NK-92 (cell line): ENCODE measurements at regions not wholly inside any gene's neighbourhood (a gene's known extent, or its start where the extent isn't known, plus 50 kb on each side); places are given as distances from the start of the nearest gene placed in this dataset.

Experiments
- DNase-seq: peaks from one replicate; lab custom pipeline; 2025; ENCODE audit not compliant: unreplicated experiment; lab: John Stamatoyannopoulos, UW

- no peak for DNase-seq
Measured at GRCh38 chr3:118267588-118267987, 767.1 kb downstream of the IGSF11 start.

- no peak for DNase-seq
Measured at GRCh38 chr3:118269537-118270125, 765.0 kb downstream of the IGSF11 start.

GRCh38 chr3:118272991-118273390 is 761.7 kb downstream of the IGSF11 start:
- DNase-seq: no peak

GRCh38 chr3:118277814-118278213 is 756.8 kb downstream of the IGSF11 start:
- no peak for DNase-seq

- no peak for DNase-seq
Measured at GRCh38 chr3:118292841-118293240, 741.8 kb downstream of the IGSF11 start.

- DNase-seq: no peak
Measured at GRCh38 chr3:118298133-118298532, 736.5 kb downstream of the IGSF11 start.

- no peak for DNase-seq
Measured at GRCh38 chr3:118304557-118304956, 730.1 kb downstream of the IGSF11 start.

GRCh38 chr3:118332699-118333098 is 701.9 kb downstream of the IGSF11 start:
- DNase-seq: no peak

GRCh38 chr3:118337649-118338048 is 697.0 kb downstream of the IGSF11 start:
- DNase-seq: no peak

GRCh38 chr3:118347396-118348168 is 687.1 kb downstream of the IGSF11 start:
- no peak for DNase-seq

- DNase-seq: no peak
Measured at GRCh38 chr3:118348169-118348557, 686.5 kb downstream of the IGSF11 start.

GRCh38 chr3:118354556-118354955 is 680.1 kb downstream of the IGSF11 start:
- DNase-seq: no peak

GRCh38 chr3:118369892-118370491 is 664.7 kb downstream of the IGSF11 start:
- DNase-seq: no peak

- no peak for DNase-seq
Measured at GRCh38 chr3:118380576-118380975, 654.1 kb downstream of the IGSF11 start.

GRCh38 chr3:118396491-118396890 is 638.2 kb downstream of the IGSF11 start:
- no peak for DNase-seq

GRCh38 chr3:118400086-118400485 is 634.6 kb downstream of the IGSF11 start:
- DNase-seq: no peak

- no peak for DNase-seq
Measured at GRCh38 chr3:118400886-118401285, 633.8 kb downstream of the IGSF11 start.

GRCh38 chr3:118401887-118402286 is 632.8 kb downstream of the IGSF11 start:
- no peak for DNase-seq

- DNase-seq: no peak
Measured at GRCh38 chr3:118402971-118403370, 631.7 kb downstream of the IGSF11 start.

- DNase-seq: no peak
Measured at GRCh38 chr3:118406562-118406961, 628.1 kb downstream of the IGSF11 start.

GRCh38 chr3:118408431-118408830 is 626.2 kb downstream of the IGSF11 start:
- DNase-seq: no peak

- DNase-seq: no peak
Measured at GRCh38 chr3:118412503-118412902, 622.1 kb downstream of the IGSF11 start.
